H9 (cell line): ENCODE measurements at regions not wholly inside any gene's neighbourhood (a gene's known extent, or its start where the extent isn't known, plus 50 kb on each side); places are given as distances from the start of the nearest gene placed in this dataset.

Experiments
- DNase-seq: peaks from one replicate; pipeline ENCODE4 v3.0.0-alpha.2; 2017
- H2AFZ ChIP-seq: one replicate; pipeline ENCODE4 v1.6.1; 2013; ENCODE audit warnings: mild to moderate bottlenecking, low read length, control low read depth, moderate library complexity
- H2AK5ac ChIP-seq: 2 replicates; pipeline ENCODE4 v1.6.1; 2013; ENCODE audit warnings: low read length, control low read depth, mixed read lengths; ENCODE audit not compliant: insufficient read length
- H2BK120ac ChIP-seq: one replicate; pipeline ENCODE4 v1.6.1; 2013; ENCODE audit warnings: low read depth, mild to moderate bottlenecking, low read length, control low read depth, inconsistent platforms; ENCODE audit not compliant: poor library complexity, severe bottlenecking
- H2BK12ac ChIP-seq: 2 replicates; pipeline ENCODE4 v1.6.1; 2013; ENCODE audit warnings: low read length, control low read depth, mixed read lengths, low read depth; ENCODE audit not compliant: insufficient read length
- H2BK15ac ChIP-seq: 2 replicates; pipeline ENCODE4 v1.6.1; 2013; ENCODE audit warnings: low read depth, low read length, control low read depth
- H2BK20ac ChIP-seq: one replicate; pipeline ENCODE4 v1.6.1; 2013; ENCODE audit warnings: low read depth, mild to moderate bottlenecking, low read length, control low read depth, inconsistent platforms; ENCODE audit not compliant: poor library complexity, severe bottlenecking
- H2BK5ac ChIP-seq: 2 replicates; pipeline ENCODE4 v1.6.1; 2013; ENCODE audit warnings: low read length, control low read depth, mixed read lengths; ENCODE audit not compliant: insufficient read length
- H3K14ac ChIP-seq: 2 replicates; pipeline ENCODE4 v1.6.1; 2013; ENCODE audit warnings: low read length, control low read depth; ENCODE audit not compliant: insufficient read depth
- H3K18ac ChIP-seq: 2 replicates; pipeline ENCODE4 v1.6.1; 2013; ENCODE audit warnings: low read depth, mild to moderate bottlenecking, mixed read lengths, low read length, control low read depth; ENCODE audit not compliant: insufficient read length
- H3K23ac ChIP-seq: 2 replicates; pipeline ENCODE4 v1.6.1; 2013; ENCODE audit warnings: low read length, control low read depth, mixed read lengths, low read depth; ENCODE audit not compliant: insufficient read length
- H3K23me2 ChIP-seq: 2 replicates; pipeline ENCODE4 v1.6.1; 2013; ENCODE audit warnings: low read depth, mild to moderate bottlenecking, mixed read lengths, low read length, control low read depth; ENCODE audit not compliant: insufficient read length, poor library complexity, severe bottlenecking
- H3K27ac ChIP-seq: 2 replicates; pipeline ENCODE4 v1.5.1; 2013; ENCODE audit warnings: low read length, control low read depth, mixed read lengths, low read depth; ENCODE audit not compliant: insufficient read length
- H3K27me3 ChIP-seq: 2 replicates; pipeline ENCODE4 v1.6.1; 2013; ENCODE audit warnings: low read length, control low read depth, inconsistent platforms; ENCODE audit not compliant: insufficient read depth
- H3K4ac ChIP-seq: 2 replicates; pipeline ENCODE4 v1.6.1; 2013; ENCODE audit warnings: low read depth, mild to moderate bottlenecking, control low read depth, inconsistent platforms, low read length, moderate library complexity
- H3K4me1 ChIP-seq: 2 replicates; pipeline ENCODE4 v1.6.1; 2013; ENCODE audit warnings: low read length, control low read depth, inconsistent platforms; ENCODE audit not compliant: insufficient read depth
- H3K4me2 ChIP-seq: 2 replicates; pipeline ENCODE4 v1.6.1; 2013; ENCODE audit warnings: low read length, control low read depth, mixed read lengths; ENCODE audit not compliant: insufficient read length, insufficient read depth
- H3K56ac ChIP-seq: 2 replicates; pipeline ENCODE4 v1.6.1; 2013; ENCODE audit warnings: low read depth, mild to moderate bottlenecking, mixed read lengths, low read length, control low read depth; ENCODE audit not compliant: insufficient read length
- H3K79me1 ChIP-seq: 2 replicates; pipeline ENCODE4 v1.6.1; 2013; ENCODE audit warnings: low read depth, mild to moderate bottlenecking, moderate library complexity, low read length, control low read depth, inconsistent platforms; ENCODE audit not compliant: insufficient read depth, poor library complexity, severe bottlenecking
- H3K79me2 ChIP-seq: 2 replicates; pipeline ENCODE4 v1.6.1; 2013; ENCODE audit warnings: low read length, control low read depth, inconsistent platforms; ENCODE audit not compliant: insufficient read depth
- H3K9ac ChIP-seq: 2 replicates; pipeline ENCODE4 v1.6.1; 2013; ENCODE audit warnings: low read length, control low read depth, mixed read lengths; ENCODE audit not compliant: insufficient read length; ENCODE audit errors: extremely low read depth
- H3K9me3 ChIP-seq: one replicate; pipeline ENCODE4 v1.6.1; 2013; ENCODE audit warnings: low read depth, low read length, inconsistent platforms; ENCODE audit not compliant: control insufficient read depth
- H3T11ph ChIP-seq: one replicate; pipeline ENCODE4 v1.6.1; 2013; ENCODE audit warnings: mild to moderate bottlenecking, low read length, control low read depth, inconsistent platforms
- H4K20me1 ChIP-seq: one replicate; pipeline ENCODE4 v1.6.1; 2013; ENCODE audit not compliant: control insufficient read depth, insufficient read length, insufficient read depth
- H4K5ac ChIP-seq: 2 replicates; pipeline ENCODE4 v1.6.1; 2013; ENCODE audit warnings: low read depth, mild to moderate bottlenecking, mixed read lengths, low read length, control low read depth; ENCODE audit not compliant: insufficient read length
- H4K8ac ChIP-seq: replicated peaks from 2 replicates; pipeline ENCODE4 v1.6.1; 2013; ENCODE audit warnings: low read length, control low read depth, mixed read lengths, low read depth; ENCODE audit not compliant: insufficient read length
- H4K91ac ChIP-seq: 2 replicates; pipeline ENCODE4 v1.6.1; 2013; ENCODE audit warnings: low read depth, mild to moderate bottlenecking, moderate library complexity, mixed read lengths, low read length, control low read depth; ENCODE audit not compliant: insufficient read length
- H3K27ac Mint-ChIP-seq, 3 experiments: 2 replicates in 2 of 3; 3 replicates in 1 of 3; pipeline ENCODE4 v1.8.0; 2020 to 2021; ENCODE audit warnings: mixed read lengths in 3 of 3, mild to moderate bottlenecking in 1 of 3, moderate library complexity in 1 of 3
- H3K27me3 Mint-ChIP-seq: 2 replicates; pipeline ENCODE4 v1.8.0; 2021; ENCODE audit warnings: low read depth, mild to moderate bottlenecking, moderate library complexity, mixed read lengths
- H3K36me3 Mint-ChIP-seq, 3 experiments: 2 replicates in 2 of 3; 3 replicates in 1 of 3; pipeline ENCODE4 v1.8.0; 2020 to 2021; ENCODE audit warnings: low read depth in 3 of 3, mixed read lengths in 3 of 3; ENCODE audit not compliant: insufficient read depth in 1 of 3
- H3K4me1 Mint-ChIP-seq, 2 experiments: 2 replicates each; pipeline ENCODE4 v1.8.0; 2020; ENCODE audit warnings: mixed read lengths in 2 of 2
- H3K4me3 Mint-ChIP-seq, 2 experiments: 2 replicates in 1 of 2; 3 replicates in 1 of 2; pipeline ENCODE4 v1.8.0; 2020 to 2021; ENCODE audit warnings: mild to moderate bottlenecking in 2 of 2, mixed read lengths in 2 of 2, moderate library complexity in 1 of 2
- H3K9me3 Mint-ChIP-seq, 2 experiments: 2 replicates in 1 of 2; 3 replicates in 1 of 2; pipeline ENCODE4 v1.8.0; 2020; ENCODE audit warnings: mild to moderate bottlenecking in 2 of 2, mixed read lengths in 2 of 2, moderate library complexity in 1 of 2
- CTCF ChIP-seq: fragments of 200-600 bp; sonication (generic); conservative IDR thresholded peaks from 3 replicates; pipeline ENCODE4 v1.8.0; 2021; ENCODE audit warnings: antibody characterized with exemption, mild to moderate bottlenecking
- WGBS: extraction: QIAGEN DNeasy Blood & Tissue Kit; methylation state at CpG from one replicate; pipeline ENCODE4 v1.1.7; 2013; ENCODE audit warnings: missing lambda C conversion rate, low lambda C conversion rate, mixed read lengths; ENCODE audit not compliant: insufficient read length; ENCODE audit errors: extremely low coverage; 5-methylcytosine and 5-hydroxymethylcytosine counted together

- no peak overlapping the region for H3K18ac ChIP-seq
- H3K79me1 ChIP-seq, result no peaks in the 10 kb centered on the region
- Mint-ChIP-seq H3K4me3 (no peak overlapping the region), H3K27me3 (no peaks in the 10 kb centered on the region), H3K36me3 (no peaks in the 10 kb centered on the region), H3K9me3 (no peaks in the 10 kb centered on the region), H3K4me1 (peaks cover 0 to under 1% of the 10 kb centered on the region in 2 experiments; a peak in 1 of 4 replicates), H3K27ac (no peak overlapping the region)
- H3K23ac ChIP-seq, result no peak overlapping the region
- no peak overlapping the region for H2AK5ac ChIP-seq
- H3K9ac ChIP-seq, result no peak overlapping the region
- no peaks in the 10 kb centered on the region for H3K9me3 ChIP-seq
- H3K4me1 ChIP-seq, result no peaks in the 10 kb centered on the region
- no peak overlapping the region for H3K56ac ChIP-seq
- no peak for DNase-seq
- no peak overlapping the region for H3K4me2 ChIP-seq
- no peaks in the 10 kb centered on the region for H3K79me2 ChIP-seq
- no CpG with 5 or more reads among the region's 3 CpGs for WGBS
- H3K23me2 ChIP-seq, result no peaks in the 10 kb centered on the region
- H2AFZ ChIP-seq, result no peak overlapping the region
- no peak overlapping the region for H4K91ac ChIP-seq
- H2BK12ac ChIP-seq, result no peak overlapping the region
- H4K5ac ChIP-seq, result no peak overlapping the region
- H4K8ac ChIP-seq, result no peak overlapping the region
- H3K27me3 ChIP-seq, result no peaks in the 10 kb centered on the region
- no peak overlapping the region for H3K4ac ChIP-seq
- H3K27ac ChIP-seq, result no peak overlapping the region
- H2BK15ac ChIP-seq, result no peak overlapping the region
- no peaks in the 10 kb centered on the region for H4K20me1 ChIP-seq
- H3K14ac ChIP-seq, result no peak overlapping the region
- no peak for TF ChIP-seq CTCF
- H2BK120ac ChIP-seq, result no peak overlapping the region
- no peak overlapping the region for H2BK20ac ChIP-seq
- H3T11ph ChIP-seq, result no peak overlapping the region
- no peak overlapping the region for H2BK5ac ChIP-seq
Measured at GRCh38 chr9:78614892-78615291, 318.0 kb downstream of the PSAT1 start.
